HG03457 (cell line): ENCODE measurements at regions not wholly inside any gene's neighbourhood (a gene's known extent, or its start where the extent isn't known, plus 50 kb on each side); places are given as distances from the start of the nearest gene placed in this dataset.

Experiments
- ATAC-seq: cut with Tn5 transposase; IDR thresholded peaks from one replicate; pipeline ENCODE4 v1.9.1; 2021; ENCODE audit warnings: moderate number of reproducible peaks; ENCODE audit not compliant: unreplicated experiment

GRCh38 chr17:77361986-77362620 lies 221.3 kb downstream of the SEC14L1 start:
- no peak for ATAC-seq

GRCh38 chr17:77363821-77364361 lies 223.1 kb downstream of the SEC14L1 start:
- no peak for ATAC-seq

GRCh38 chr17:77364381-77364911 lies 223.7 kb downstream of the SEC14L1 start:
- no peak for ATAC-seq

- ATAC-seq = no peak
These were observed 224.3 kb downstream of the SEC14L1 start for GRCh38 chr17:77364941-77365583.

GRCh38 chr17:77365584-77366186 lies 224.9 kb downstream of the SEC14L1 start:
- ATAC-seq = no peak

GRCh38 chr17:77366206-77366557 lies 225.4 kb downstream of the SEC14L1 start:
- ATAC-seq = no peak

- no peak for ATAC-seq
These were observed 225.9 kb downstream of the SEC14L1 start for GRCh38 chr17:77366558-77367245.

GRCh38 chr17:77369544-77369971 lies 228.8 kb downstream of the SEC14L1 start:
- ATAC-seq = no peak

- no peak for ATAC-seq
These were observed 229.8 kb downstream of the SEC14L1 start for GRCh38 chr17:77370586-77370985.

- no peak for ATAC-seq
These were observed 230.5 kb downstream of the SEC14L1 start for GRCh38 chr17:77371117-77371887.

- no peak for ATAC-seq
These were observed 231.2 kb downstream of the SEC14L1 start for GRCh38 chr17:77371888-77372443.

- no peak for ATAC-seq
These were observed 231.9 kb downstream of the SEC14L1 start for GRCh38 chr17:77372444-77373298.

- ATAC-seq = no peak
These were observed 232.8 kb downstream of the SEC14L1 start for GRCh38 chr17:77373299-77374169.

GRCh38 chr17:77374170-77374936 lies 233.6 kb downstream of the SEC14L1 start:
- ATAC-seq = no peak

- ATAC-seq = no peak
These were observed 234.5 kb downstream of the SEC14L1 start for GRCh38 chr17:77375108-77375916.

- ATAC-seq = no peak
These were observed 235.3 kb downstream of the SEC14L1 start for GRCh38 chr17:77375917-77376651.
